Liver (tissue), 3 donors: ENCODE measurements at regions not wholly inside any gene's neighbourhood (a gene's known extent, or its start where the extent isn't known, plus 50 kb on each side); places are given as distances from the start of the nearest gene placed in this dataset.

Experiments used
- SP1 ChIP-seq: IDR thresholded peaks from 2 replicates; pipeline ENCODE4 v1.6.1; 2018; ENCODE audit warnings: antibody characterized with exemption, mild to moderate bottlenecking
- TF ChIP-seq, protein P1 (sequence below): fragments of 150-350 bp; IDR thresholded peaks from 2 replicates; pipeline ENCODE4 v1.5.1; 2017; ENCODE audit warnings: improper control_type of control experiment, low read depth, low read length; ENCODE audit not compliant: missing input control
- TF ChIP-seq, protein P2 (sequence below): IDR thresholded peaks from 2 replicates; pipeline ENCODE4 v1.6.1; 2016; ENCODE audit warnings: antibody characterized with exemption
- TF ChIP-seq, protein P3 (sequence below): IDR thresholded peaks from 2 replicates; pipeline ENCODE4 v1.6.1; 2016; ENCODE audit warnings: antibody characterized with exemption
- donor health status: healthy.
- donor health status: healthy.

DNA sequence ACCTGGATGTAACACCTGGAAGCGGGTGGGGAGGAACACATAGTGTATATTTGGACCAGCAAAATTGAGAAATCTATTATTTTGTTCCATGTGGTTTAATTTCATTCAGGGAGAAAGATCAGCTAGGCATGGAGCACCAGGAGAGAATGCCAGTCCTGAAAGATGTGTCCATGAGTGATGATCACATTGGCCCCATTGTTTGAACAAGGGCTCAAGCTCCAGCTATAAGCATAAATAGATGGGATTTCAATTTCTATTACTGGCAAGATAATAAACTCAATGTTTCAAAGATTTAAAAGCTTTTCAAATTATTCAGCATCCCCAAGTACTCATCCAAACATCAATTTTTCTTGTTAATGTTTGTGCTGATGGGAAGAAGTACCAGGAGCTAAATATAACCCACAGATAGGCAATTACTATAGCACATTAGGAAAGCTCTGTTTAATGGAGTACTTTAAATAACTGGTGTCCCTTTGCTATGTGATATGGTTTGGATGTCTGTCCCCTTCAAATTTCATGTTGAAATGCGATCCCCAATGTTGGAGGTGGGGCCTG is 275.3 kb upstream of the PHYHIPL start:
- TF ChIP-seq, protein P1, sequence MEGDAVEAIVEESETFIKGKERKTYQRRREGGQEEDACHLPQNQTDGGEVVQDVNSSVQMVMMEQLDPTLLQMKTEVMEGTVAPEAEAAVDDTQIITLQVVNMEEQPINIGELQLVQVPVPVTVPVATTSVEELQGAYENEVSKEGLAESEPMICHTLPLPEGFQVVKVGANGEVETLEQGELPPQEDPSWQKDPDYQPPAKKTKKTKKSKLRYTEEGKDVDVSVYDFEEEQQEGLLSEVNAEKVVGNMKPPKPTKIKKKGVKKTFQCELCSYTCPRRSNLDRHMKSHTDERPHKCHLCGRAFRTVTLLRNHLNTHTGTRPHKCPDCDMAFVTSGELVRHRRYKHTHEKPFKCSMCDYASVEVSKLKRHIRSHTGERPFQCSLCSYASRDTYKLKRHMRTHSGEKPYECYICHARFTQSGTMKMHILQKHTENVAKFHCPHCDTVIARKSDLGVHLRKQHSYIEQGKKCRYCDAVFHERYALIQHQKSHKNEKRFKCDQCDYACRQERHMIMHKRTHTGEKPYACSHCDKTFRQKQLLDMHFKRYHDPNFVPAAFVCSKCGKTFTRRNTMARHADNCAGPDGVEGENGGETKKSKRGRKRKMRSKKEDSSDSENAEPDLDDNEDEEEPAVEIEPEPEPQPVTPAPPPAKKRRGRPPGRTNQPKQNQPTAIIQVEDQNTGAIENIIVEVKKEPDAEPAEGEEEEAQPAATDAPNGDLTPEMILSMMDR, result no peak
- TF ChIP-seq, protein P2, sequence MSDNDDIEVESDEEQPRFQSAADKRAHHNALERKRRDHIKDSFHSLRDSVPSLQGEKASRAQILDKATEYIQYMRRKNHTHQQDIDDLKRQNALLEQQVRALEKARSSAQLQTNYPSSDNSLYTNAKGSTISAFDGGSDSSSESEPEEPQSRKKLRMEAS, result no peak
- TF ChIP-seq, protein P3, sequence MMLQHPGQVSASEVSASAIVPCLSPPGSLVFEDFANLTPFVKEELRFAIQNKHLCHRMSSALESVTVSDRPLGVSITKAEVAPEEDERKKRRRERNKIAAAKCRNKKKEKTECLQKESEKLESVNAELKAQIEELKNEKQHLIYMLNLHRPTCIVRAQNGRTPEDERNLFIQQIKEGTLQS, result no peak
- no peak for TF ChIP-seq SP1
